HPDE6-E6E7 (cell line): ENCODE measurements at regions not wholly inside any gene's neighbourhood (a gene's known extent, or its start where the extent isn't known, plus 50 kb on each side); places are given as distances from the start of the nearest gene placed in this dataset.
A peak's percentile ranks its signal among the peaks of the same experiment; 100 is the strongest.
"Not testable (repeated sequence)": the region's sequence is repeated elsewhere in the genome, so short reads cannot be mapped to it uniquely, and the experiment has no call there.

ENCODE experiments used
- DNase-seq: peaks from one replicate; pipeline ENCODE4 v3.0.0; 2011; ENCODE audit warnings: missing footprints; ENCODE audit errors: extremely low spot score

- DNase-seq = not testable (repeated sequence)
These were observed 2543.6 kb downstream of the PCDH9 start for GRCh38 chr13:64686536-64686935.

- DNase-seq = no peak
These were observed 2545.3 kb downstream of the PCDH9 start for GRCh38 chr13:64684685-64685431.

- no peak for DNase-seq
These were observed 2546.0 kb downstream of the PCDH9 start for GRCh38 chr13:64684108-64684507.

GRCh38 chr13:64680739-64681138 lies 2549.4 kb downstream of the PCDH9 start:
- DNase-seq = no peak

GRCh38 chr13:64675255-64675892 lies 2554.8 kb downstream of the PCDH9 start:
- peak; percentile 39 for DNase-seq

GRCh38 chr13:64674126-64674525 lies 2556.0 kb downstream of the PCDH9 start:
- DNase-seq = no peak

GRCh38 chr13:64672751-64673150 lies 2557.4 kb downstream of the PCDH9 start:
- DNase-seq = peak; percentile 16

- no peak for DNase-seq
These were observed 2567.1 kb downstream of the PCDH9 start for GRCh38 chr13:64662887-64663593.

- DNase-seq = no peak
These were observed 2581.8 kb downstream of the PCDH9 start for GRCh38 chr13:64648293-64648692.

GRCh38 chr13:64643066-64643465 lies 2587.1 kb downstream of the PCDH9 start:
- no peak for DNase-seq

GRCh38 chr13:64640002-64640401 lies 2590.1 kb downstream of the PCDH9 start:
- DNase-seq = peak; percentile 4

- no peak for DNase-seq
These were observed 2590.9 kb downstream of the PCDH9 start for GRCh38 chr13:64639206-64639605.

GRCh38 chr13:64633948-64634347 lies 2596.2 kb downstream of the PCDH9 start:
- no peak for DNase-seq

GRCh38 chr13:64627654-64628053 lies 2602.5 kb downstream of the PCDH9 start:
- DNase-seq = no peak

- DNase-seq = no peak
These were observed 2604.0 kb downstream of the PCDH9 start for GRCh38 chr13:64626105-64626504.

- DNase-seq = no peak
These were observed 2612.9 kb downstream of the PCDH9 start for GRCh38 chr13:64617231-64617630.

- peak; percentile 0 for DNase-seq
These were observed 2638.2 kb downstream of the PCDH9 start for GRCh38 chr13:64591971-64592370.

- no peak for DNase-seq
These were observed 2650.8 kb downstream of the PCDH9 start for GRCh38 chr13:64579331-64579730.

GRCh38 chr13:64568748-64569147 lies 2661.4 kb downstream of the PCDH9 start:
- no peak for DNase-seq

- DNase-seq = not testable (repeated sequence)
These were observed 2672.1 kb downstream of the PCDH9 start for GRCh38 chr13:64558031-64558430.

GRCh38 chr13:64556376-64556775 lies 2673.8 kb downstream of the PCDH9 start:
- no peak for DNase-seq

- no peak for DNase-seq
These were observed 2676.6 kb downstream of the PCDH9 start for GRCh38 chr13:64553411-64554129.
